Spleen (tissue), 11 donors: ENCODE measurements at regions not wholly inside any gene's neighbourhood (a gene's known extent, or its start where the extent isn't known, plus 50 kb on each side); places are given as distances from the start of the nearest gene placed in this dataset.

Experiments used
- DNase-seq: peaks from one replicate; pipeline ENCODE4 v3.0.0-alpha.2; 2020
- H3K27ac ChIP-seq, 8 donors: fragments of 200-600 bp; sonication (generic) in 7 of 8; 1 replicate in 4 of 8; 2 replicates in 4 of 8; pipeline versions ENCODE4 v1.5.0 to v1.8.0; 2016 to 2021; ENCODE audit warnings: inconsistent platforms in 4 of 8, mild to moderate bottlenecking in 4 of 8, moderate library complexity in 1 of 8
- H3K27me3 ChIP-seq, 7 donors: fragments of 200-600 bp; sonication (generic) in 6 of 7; replicated peaks in 1 of 7; 1 replicate in 4 of 7; 2 replicates in 3 of 7; pipeline versions ENCODE4 v1.5.0 to v1.8.0; 2016 to 2021; ENCODE audit warnings: inconsistent platforms in 3 of 7, mild to moderate bottlenecking in 1 of 7
- H3K36me3 ChIP-seq, 6 donors: fragments of 200-600 bp; sonication (generic) in 5 of 6; 1 replicate in 4 of 6; 2 replicates in 2 of 6; pipeline versions ENCODE4 v1.5.0 to v1.8.0; 2016 to 2021; ENCODE audit warnings: inconsistent platforms in 2 of 6
- H3K4me1 ChIP-seq, 6 donors: fragments of 200-600 bp; sonication (generic) in 5 of 6; 1 replicate in 3 of 6; 2 replicates in 3 of 6; pipeline versions ENCODE4 v1.5.0 to v1.8.0; 2016 to 2021; ENCODE audit warnings: inconsistent platforms in 3 of 6
- H3K4me3 ChIP-seq, 8 donors: fragments of 200-600 bp; sonication (generic) in 7 of 8; 1 replicate in 4 of 8; 2 replicates in 4 of 8; pipeline versions ENCODE4 v1.5.0 to v1.8.0; 2016 to 2021; ENCODE audit warnings: inconsistent platforms in 4 of 8, mild to moderate bottlenecking in 4 of 8, moderate library complexity in 2 of 8
- H3K9me3 ChIP-seq, 8 donors: fragments of 200-600 bp; sonication (generic) in 7 of 8; 1 replicate in 4 of 8; 2 replicates in 4 of 8; pipeline versions ENCODE4 v1.5.0 to v1.8.0; 2016 to 2021; ENCODE audit warnings: inconsistent platforms in 4 of 8
- CTCF ChIP-seq, 11 experiments: fragments of 200-600 bp in 7 of 11; fragments of 450-650 bp in 4 of 11; sonication (generic) in 4 of 11; IDR thresholded peaks in 8 of 11; conservative IDR thresholded peaks in 3 of 11; 1 replicate in 7 of 11; 2 replicates in 4 of 11; pipeline versions ENCODE4 v1.4.0 to v1.8.0; 2016 to 2021; ENCODE audit warnings: antibody characterized with exemption in 11 of 11, inconsistent platforms in 4 of 11, mild to moderate bottlenecking in 1 of 11
- POLR2A ChIP-seq, 3 donors: fragments of 450-650 bp; IDR thresholded peaks; one replicate each; pipeline ENCODE4 v1.5.1; 2017; ENCODE audit warnings: antibody characterized with exemption in 3 of 3, mild to moderate bottlenecking in 1 of 3
- POLR2AphosphoS5 ChIP-seq, 3 donors: sonication (generic); formaldehyde crosslinking; IDR thresholded peaks; one replicate each; pipeline ENCODE4 v1.5.1; 2017; ENCODE audit warnings: antibody characterized with exemption in 3 of 3
- WGBS, 5 donors: extraction: QIAGEN DNeasy Blood & Tissue Kit in 3 of 5; methylation state at CpG; one replicate each; pipeline versions ENCODE4 v1.1.5 to v1.1.7; 2013 to 2018; 5-methylcytosine and 5-hydroxymethylcytosine counted together
- intact Hi-C: fragments of 100-400 bp; cut with DNase I; formaldehyde crosslinking; loops from one replicate; pipeline ENCODE4 v1.15.0; 2023; ENCODE audit warnings: low total_unique reads
- donor health status: healthy with polysubstance abuse.
- donor health status: DM: no; HTN: no; CAD: no; lungs with moderate emphysema.
- donor health status: DM: no; HTN: no; CAD: no.
- donor health status: Bipolar disorder and iron deficiency.
- donor health status: healthy.
- donor health status: DM: no; HTN: no; CAD: no.
- donor health status: DM: yes; HTN: yes; CAD: no.

GRCh38 chr1:98333406-98333805, 328.1 kb upstream of the SNX7 start:
- H3K4me1 ChIP-seq = no peaks in the 10 kb centered on the region
- no peak overlapping the region for H3K4me3 ChIP-seq
- WGBS, 5 donors = 76 to 86% (median 80%) methylated on average over 3 of the region's 3 CpGs
- no peak overlapping the region for H3K27ac ChIP-seq
- intact Hi-C loops = no loop called here
- TF ChIP-seq CTCF (IDR thresholded peaks at IDR 0.05 in 8 of 11, conservative IDR thresholded peaks at IDR 0.05 in 3 of 11) = no peak
- no peak for TF ChIP-seq POLR2A (IDR thresholded peaks at IDR 0.05)
- no peak for TF ChIP-seq POLR2AphosphoS5 (IDR thresholded peaks at IDR 0.05)
- DNase-seq = no peak
- no peaks in the 10 kb centered on the region for H3K9me3 ChIP-seq
- no peaks in the 10 kb centered on the region for H3K27me3 ChIP-seq
- H3K36me3 ChIP-seq = no peaks in the 10 kb centered on the region

GRCh38 chr1:98331718-98332311, 329.7 kb upstream of the SNX7 start:
- DNase-seq = no peak

GRCh38 chr1:98331243-98331642, 330.3 kb upstream of the SNX7 start:
- DNase-seq = no peak
- H3K27me3 ChIP-seq = no peaks in the 10 kb centered on the region
- WGBS, 5 donors = 54 to 98% (median 57%) methylated on average over 3 of the region's 3 CpGs
- H3K4me3 ChIP-seq = no peak overlapping the region
- no peaks in the 10 kb centered on the region for H3K9me3 ChIP-seq
- no peak for TF ChIP-seq POLR2A (IDR thresholded peaks at IDR 0.05)
- no peak for TF ChIP-seq POLR2AphosphoS5 (IDR thresholded peaks at IDR 0.05)
- no peak for TF ChIP-seq CTCF (IDR thresholded peaks at IDR 0.05 in 8 of 11, conservative IDR thresholded peaks at IDR 0.05 in 3 of 11)
- H3K36me3 ChIP-seq = no peaks in the 10 kb centered on the region
- intact Hi-C loops = no loop called here
- no peaks in the 10 kb centered on the region for H3K4me1 ChIP-seq
- H3K27ac ChIP-seq = no peak overlapping the region

More at GRCh38 chr1:98331718-98332311, 329.7 kb upstream of the SNX7 start:
- WGBS, 5 donors = 75 to 81% (median 78%) methylated on average over 5 of the region's 5 CpGs
- no peak for TF ChIP-seq POLR2AphosphoS5 (IDR thresholded peaks at IDR 0.05)
- no peak for TF ChIP-seq CTCF (IDR thresholded peaks at IDR 0.05 in 8 of 11, conservative IDR thresholded peaks at IDR 0.05 in 3 of 11)
- no peak for TF ChIP-seq POLR2A (IDR thresholded peaks at IDR 0.05)
- intact Hi-C loops = no loop called here
- no peak overlapping the region for H3K4me3 ChIP-seq
- H3K4me1 ChIP-seq = no peaks in the 10 kb centered on the region
- no peak overlapping the region for H3K27ac ChIP-seq
- no peaks in the 10 kb centered on the region for H3K27me3 ChIP-seq
- no peaks in the 10 kb centered on the region for H3K9me3 ChIP-seq
- H3K36me3 ChIP-seq = no peaks in the 10 kb centered on the region

GRCh38 chr1:98330224-98330623, 331.3 kb upstream of the SNX7 start:
- no peaks in the 10 kb centered on the region for H3K9me3 ChIP-seq
- H3K27me3 ChIP-seq = no peaks in the 10 kb centered on the region
- no peaks in the 10 kb centered on the region for H3K4me1 ChIP-seq
- 74 to 84% (median 79%) methylated on average over 3 of the region's 3 CpGs for WGBS, 5 donors
- no peak overlapping the region for H3K4me3 ChIP-seq
- DNase-seq = no peak
- intact Hi-C loops = no loop called here
- H3K27ac ChIP-seq = no peak overlapping the region
- TF ChIP-seq CTCF (IDR thresholded peaks at IDR 0.05 in 8 of 11, conservative IDR thresholded peaks at IDR 0.05 in 3 of 11) (no peak), POLR2AphosphoS5 (IDR thresholded peaks at IDR 0.05) (no peak), POLR2A (IDR thresholded peaks at IDR 0.05) (no peak)
- no peaks in the 10 kb centered on the region for H3K36me3 ChIP-seq
